ENCODE measurements at regions not wholly inside any gene's neighbourhood (a gene's known extent, or its start where the extent isn't known, plus 50 kb on each side); places are given as distances from the start of the nearest gene placed in this dataset.

- TF ChIP-seq CTCF (IDR thresholded peaks at IDR 0.05) (no peak), POLR2A (IDR thresholded peaks at IDR 0.05) (no peak)
Measured at GRCh38 chr13:85661675-85662074, 137.5 kb downstream of the SLITRK6 start.
